Tibial nerve (tissue), 4 donors: ENCODE measurements at regions not wholly inside any gene's neighbourhood (a gene's known extent, or its start where the extent isn't known, plus 50 kb on each side); places are given as distances from the start of the nearest gene placed in this dataset.

Experiments
- EP300 ChIP-seq, 2 donors: sonication (generic); formaldehyde crosslinking; IDR thresholded peaks; one replicate each; pipeline ENCODE4 v1.6.1; 2017; ENCODE audit warnings: antibody characterized with exemption in 2 of 2, mild to moderate bottlenecking in 1 of 2
- POLR2A ChIP-seq, 2 donors: fragments of 450-650 bp; IDR thresholded peaks; one replicate each; pipeline ENCODE4 v1.6.1; 2017; ENCODE audit warnings: antibody characterized with exemption in 2 of 2, mild to moderate bottlenecking in 2 of 2, moderate library complexity in 2 of 2
- TF ChIP-seq, protein P1 (sequence below), 5 experiments: fragments of 200-600 bp in 3 of 5; fragments of 450-650 bp in 2 of 5; sonication (generic) in 3 of 5; IDR thresholded peaks; one replicate each; pipeline ENCODE4 v1.5.1; 2016 to 2019; ENCODE audit warnings: antibody characterized with exemption in 5 of 5, mild to moderate bottlenecking in 3 of 5, moderate library complexity in 2 of 5

GRCh38 chr15:96019114-96019513 is 311.4 kb upstream of the NR2F2 start:
- TF ChIP-seq, protein P1, sequence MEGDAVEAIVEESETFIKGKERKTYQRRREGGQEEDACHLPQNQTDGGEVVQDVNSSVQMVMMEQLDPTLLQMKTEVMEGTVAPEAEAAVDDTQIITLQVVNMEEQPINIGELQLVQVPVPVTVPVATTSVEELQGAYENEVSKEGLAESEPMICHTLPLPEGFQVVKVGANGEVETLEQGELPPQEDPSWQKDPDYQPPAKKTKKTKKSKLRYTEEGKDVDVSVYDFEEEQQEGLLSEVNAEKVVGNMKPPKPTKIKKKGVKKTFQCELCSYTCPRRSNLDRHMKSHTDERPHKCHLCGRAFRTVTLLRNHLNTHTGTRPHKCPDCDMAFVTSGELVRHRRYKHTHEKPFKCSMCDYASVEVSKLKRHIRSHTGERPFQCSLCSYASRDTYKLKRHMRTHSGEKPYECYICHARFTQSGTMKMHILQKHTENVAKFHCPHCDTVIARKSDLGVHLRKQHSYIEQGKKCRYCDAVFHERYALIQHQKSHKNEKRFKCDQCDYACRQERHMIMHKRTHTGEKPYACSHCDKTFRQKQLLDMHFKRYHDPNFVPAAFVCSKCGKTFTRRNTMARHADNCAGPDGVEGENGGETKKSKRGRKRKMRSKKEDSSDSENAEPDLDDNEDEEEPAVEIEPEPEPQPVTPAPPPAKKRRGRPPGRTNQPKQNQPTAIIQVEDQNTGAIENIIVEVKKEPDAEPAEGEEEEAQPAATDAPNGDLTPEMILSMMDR (IDR thresholded peaks at IDR 0.05): no peak
- TF ChIP-seq POLR2A (IDR thresholded peaks at IDR 0.05) (no peak), EP300 (IDR thresholded peaks at IDR 0.05) (no peak)
